ENCODE measurements at regions not wholly inside any gene's neighbourhood (a gene's known extent, or its start where the extent isn't known, plus 50 kb on each side); places are given as distances from the start of the nearest gene placed in this dataset.
"Not testable (repeated sequence)": the region's sequence is repeated elsewhere in the genome, so short reads cannot be mapped to it uniquely, and the experiment has no call there.

- TF ChIP-seq, protein P1, sequence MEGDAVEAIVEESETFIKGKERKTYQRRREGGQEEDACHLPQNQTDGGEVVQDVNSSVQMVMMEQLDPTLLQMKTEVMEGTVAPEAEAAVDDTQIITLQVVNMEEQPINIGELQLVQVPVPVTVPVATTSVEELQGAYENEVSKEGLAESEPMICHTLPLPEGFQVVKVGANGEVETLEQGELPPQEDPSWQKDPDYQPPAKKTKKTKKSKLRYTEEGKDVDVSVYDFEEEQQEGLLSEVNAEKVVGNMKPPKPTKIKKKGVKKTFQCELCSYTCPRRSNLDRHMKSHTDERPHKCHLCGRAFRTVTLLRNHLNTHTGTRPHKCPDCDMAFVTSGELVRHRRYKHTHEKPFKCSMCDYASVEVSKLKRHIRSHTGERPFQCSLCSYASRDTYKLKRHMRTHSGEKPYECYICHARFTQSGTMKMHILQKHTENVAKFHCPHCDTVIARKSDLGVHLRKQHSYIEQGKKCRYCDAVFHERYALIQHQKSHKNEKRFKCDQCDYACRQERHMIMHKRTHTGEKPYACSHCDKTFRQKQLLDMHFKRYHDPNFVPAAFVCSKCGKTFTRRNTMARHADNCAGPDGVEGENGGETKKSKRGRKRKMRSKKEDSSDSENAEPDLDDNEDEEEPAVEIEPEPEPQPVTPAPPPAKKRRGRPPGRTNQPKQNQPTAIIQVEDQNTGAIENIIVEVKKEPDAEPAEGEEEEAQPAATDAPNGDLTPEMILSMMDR (conservative IDR thresholded peaks at IDR 0.05; ENCODE audit: low read length), result not testable (repeated sequence)
- not testable (repeated sequence) for TF ChIP-seq EZH2phosphoT487 (IDR thresholded peaks at IDR 0.05; ENCODE audit: borderline replicate concordance)
Observed at GRCh38 chr3:106112561-106112960, 243.7 kb upstream of the CBLB start.
